Stimulated activated CD4-positive, alpha-beta T cell treated with anti-CD3 and anti-CD28 coated beads, TNF-alpha, amount 100 ng/mL, for 24 hours (primary cell): ENCODE measurements at regions not wholly inside any gene's neighbourhood (a gene's known extent, or its start where the extent isn't known, plus 50 kb on each side); places are given as distances from the start of the nearest gene placed in this dataset.
"Not testable (repeated sequence)": the region's sequence is repeated elsewhere in the genome, so short reads cannot be mapped to it uniquely, and the experiment has no call there.

Source experiments
- DNase-seq, 3 experiments: peaks; one replicate each; pipeline ENCODE4 v3.0.0-alpha.2; 2020; ENCODE audit warnings: low read depth in 3 of 3

GRCh38 chr16:29130131-29130711, 145.4 kb downstream of the LAT start:
- DNase-seq = not testable (repeated sequence)

DNA sequence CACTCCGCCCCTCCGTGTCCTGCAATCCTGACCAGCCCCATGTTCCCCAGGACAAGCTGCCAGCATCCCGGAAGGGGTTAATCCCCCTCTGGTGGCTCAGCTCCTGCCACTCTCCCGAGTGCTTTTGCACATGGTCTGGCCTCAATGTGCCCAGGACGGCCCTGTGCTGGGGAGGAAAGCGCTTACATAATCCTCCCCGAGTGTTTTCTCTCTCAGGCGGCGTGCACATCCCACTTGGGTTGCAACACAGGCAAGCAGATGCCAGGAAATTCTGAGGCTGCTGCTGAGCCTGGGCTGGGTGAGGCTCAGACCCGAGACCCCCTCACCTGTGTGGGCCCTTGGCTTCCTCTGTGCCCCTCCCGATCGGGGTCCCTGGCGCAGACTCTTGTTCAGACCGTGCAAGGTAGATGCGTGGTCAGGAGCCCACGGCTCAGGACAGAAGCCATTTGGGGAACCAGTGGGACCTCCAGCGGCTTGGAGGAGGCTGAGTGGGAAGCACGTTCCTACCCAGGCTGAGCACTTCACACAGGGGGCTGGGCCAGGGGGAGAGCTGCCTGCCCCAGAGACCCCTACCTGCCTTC, 144.7 kb downstream of the LAT start:
- not testable (repeated sequence) for DNase-seq

GRCh38 chr16:29128732-29129457, 144.0 kb downstream of the LAT start:
- not testable (repeated sequence) for DNase-seq

GRCh38 chr16:29127806-29128420, 143.1 kb downstream of the LAT start:
- not testable (repeated sequence) for DNase-seq

- no peak for DNase-seq
These were observed 141.8 kb downstream of the LAT start for GRCh38 chr16:29126616-29127015.

GRCh38 chr16:29126057-29126494, 141.2 kb downstream of the LAT start:
- DNase-seq = no peak

- no peak for DNase-seq
These were observed 140.0 kb downstream of the LAT start for GRCh38 chr16:29124828-29125227.

GRCh38 chr16:29124162-29124561, 139.3 kb downstream of the LAT start:
- not testable (repeated sequence) for DNase-seq

DNA sequence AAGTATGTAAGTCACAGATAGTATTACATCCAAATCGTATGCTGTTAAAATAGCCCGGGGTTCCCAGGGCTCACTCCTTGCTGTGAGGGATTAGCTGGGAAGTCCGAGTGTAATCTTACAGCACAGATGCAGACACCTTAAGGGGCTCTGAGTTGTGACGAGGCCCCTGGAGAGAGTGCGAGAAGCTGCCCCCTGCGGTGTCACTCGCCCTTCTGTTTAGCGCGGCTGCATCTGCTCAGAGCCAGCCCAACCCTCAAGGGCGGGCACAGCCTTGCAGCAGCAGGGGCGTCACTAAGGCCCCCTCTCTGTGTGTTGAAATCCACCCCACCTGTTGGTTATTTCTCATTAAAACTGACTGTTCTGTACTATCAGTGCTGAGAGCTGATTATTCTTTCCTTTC, 135.8 kb downstream of the LAT start:
- DNase-seq = not testable (repeated sequence)

DNA sequence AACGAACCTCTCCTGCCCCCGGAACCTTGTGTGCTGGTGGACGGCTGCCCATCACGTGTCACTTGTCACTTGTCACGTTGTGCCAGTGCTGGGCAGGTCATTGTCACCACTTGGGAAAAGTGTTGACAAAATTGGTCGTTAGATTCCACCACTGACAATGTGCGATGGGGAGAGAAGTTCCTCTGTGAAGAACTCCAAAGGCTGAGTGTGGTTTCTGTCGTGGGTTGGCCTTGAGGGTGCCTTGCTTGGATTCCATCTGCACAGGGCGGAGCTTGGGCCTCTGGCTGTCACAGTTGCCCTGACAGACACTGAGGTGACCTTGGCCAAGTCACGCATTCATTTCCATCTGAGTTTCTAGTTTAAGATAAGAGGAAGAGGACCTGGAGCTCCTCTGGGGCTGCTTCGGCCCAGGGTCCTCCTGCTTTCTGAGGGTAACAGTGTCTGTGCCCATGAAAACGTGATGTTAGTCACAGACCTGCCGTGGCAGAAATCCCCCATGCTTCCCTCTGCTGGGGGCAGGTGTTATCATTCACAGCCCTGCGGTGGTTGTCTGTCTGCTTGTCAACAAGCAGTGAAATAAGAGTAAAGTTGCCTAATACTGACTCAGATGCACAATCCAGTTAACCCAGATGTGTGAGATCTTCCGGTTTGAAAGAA, 133.6 kb downstream of the LAT start:
- not testable (repeated sequence) for DNase-seq

GRCh38 chr16:29117631-29118030, 132.8 kb downstream of the LAT start:
- no peak for DNase-seq

- DNase-seq = no peak
These were observed 132.1 kb downstream of the LAT start for GRCh38 chr16:29116980-29117379.

- not testable (repeated sequence) for DNase-seq
These were observed 131.4 kb downstream of the LAT start for GRCh38 chr16:29116207-29116606.

DNA sequence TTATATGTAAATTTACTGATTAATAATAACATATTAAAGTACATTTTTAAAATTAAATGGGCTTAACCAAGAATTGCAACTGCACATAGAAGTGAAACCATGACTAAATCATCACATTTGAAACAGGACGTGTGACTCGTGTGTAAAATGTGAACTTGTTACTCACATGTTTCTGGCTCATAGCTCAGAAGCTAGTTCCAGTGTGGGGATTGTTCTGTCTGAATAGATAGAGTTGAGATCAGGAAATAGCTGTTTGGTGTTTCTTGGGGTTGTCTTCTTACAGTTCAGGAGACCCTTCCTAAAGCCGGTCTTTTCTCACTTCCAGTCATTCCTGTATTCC, 130.9 kb downstream of the LAT start:
- DNase-seq = not testable (repeated sequence)

DNA sequence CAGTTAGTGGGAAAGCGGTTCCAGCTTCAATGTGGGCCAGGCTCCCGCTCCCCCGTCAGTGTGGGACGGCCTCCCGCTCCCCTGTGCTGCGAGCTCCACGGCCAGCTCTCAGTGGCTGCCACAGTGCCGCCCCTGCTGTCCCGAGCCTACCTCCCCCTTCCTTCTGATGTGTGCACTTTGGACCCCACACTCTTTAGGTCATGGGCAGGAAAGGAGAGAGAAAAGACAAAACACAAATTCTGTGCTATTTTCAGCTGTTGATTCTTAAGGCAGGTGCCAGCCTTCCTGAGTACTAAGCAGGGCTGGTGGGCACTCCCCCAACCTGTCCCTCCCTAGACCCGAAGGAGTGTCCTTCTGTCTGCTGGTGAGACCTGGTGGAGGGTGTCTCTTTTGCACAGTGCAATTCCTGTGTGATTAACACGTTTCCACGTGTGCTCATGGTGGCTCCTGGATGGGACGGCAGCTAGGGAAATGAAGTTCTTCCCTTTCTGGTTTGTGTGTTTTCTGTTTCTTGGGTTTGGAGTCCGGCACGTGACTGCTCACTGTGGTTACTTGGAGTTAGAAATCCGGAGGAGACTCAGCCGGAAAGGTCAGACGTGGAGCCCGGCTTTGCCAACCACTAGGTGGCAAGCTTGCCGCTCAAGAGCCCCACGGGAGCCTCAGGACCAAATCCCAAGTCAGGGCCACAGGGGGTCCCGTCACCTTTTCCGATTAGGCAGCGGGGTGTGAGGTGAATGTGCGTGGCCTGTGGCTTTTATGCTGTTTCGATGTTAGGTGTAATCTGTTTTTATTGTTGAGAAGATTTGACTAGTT, 130.3 kb downstream of the LAT start:
- DNase-seq = peak; percentile 9 to 44 (median 14)

GRCh38 chr16:29114574-29114973, 129.7 kb downstream of the LAT start:
- no peak for DNase-seq

DNA sequence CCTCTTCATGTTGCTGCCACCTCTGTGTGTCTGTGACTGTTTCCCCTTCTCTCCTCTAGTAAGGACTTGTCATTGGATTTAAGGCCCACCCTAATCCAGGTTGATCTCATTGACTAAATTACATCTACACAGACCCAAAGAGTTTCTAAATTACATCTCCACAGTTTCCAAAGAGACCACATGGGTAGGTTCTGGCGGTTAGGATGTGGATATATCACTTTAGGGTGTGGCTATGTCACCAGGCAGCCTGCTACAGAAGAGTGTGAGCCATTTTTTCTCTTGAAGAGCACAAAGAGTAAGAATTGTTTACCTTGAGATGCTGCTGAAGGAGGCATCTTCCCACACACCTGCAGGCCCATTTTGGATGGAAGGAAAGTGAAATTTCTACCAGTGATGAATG, 128.6 kb downstream of the LAT start:
- DNase-seq = not testable (repeated sequence)

DNA sequence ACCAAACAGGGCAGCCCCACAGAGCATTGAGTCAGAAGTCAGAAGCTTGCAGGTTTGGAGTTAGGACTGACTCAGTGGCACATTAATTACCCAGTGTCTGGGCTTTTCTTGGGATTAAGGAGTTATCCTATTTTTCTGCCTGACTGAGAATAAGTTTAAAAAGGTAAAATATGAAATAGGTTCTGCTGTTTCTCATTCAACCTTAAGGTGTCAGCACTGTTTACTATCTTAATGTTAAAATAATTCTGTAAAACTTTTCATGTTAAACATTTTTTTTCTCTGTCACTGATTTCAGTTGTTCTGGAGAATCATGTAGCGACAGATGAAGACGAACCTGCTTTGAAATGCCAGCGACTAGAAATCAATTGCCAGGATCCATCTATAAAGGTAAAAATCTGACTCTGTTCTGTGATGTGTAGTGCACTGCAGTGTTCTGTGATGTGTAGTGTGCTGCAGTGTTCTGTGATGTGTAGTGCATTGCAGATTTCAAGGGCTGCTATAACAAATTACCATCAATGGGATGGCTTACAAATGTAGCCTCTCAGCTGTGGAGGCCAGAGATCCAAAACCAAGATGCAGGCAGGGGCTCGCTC, 128.0 kb downstream of the LAT start:
- DNase-seq = no peak

DNA sequence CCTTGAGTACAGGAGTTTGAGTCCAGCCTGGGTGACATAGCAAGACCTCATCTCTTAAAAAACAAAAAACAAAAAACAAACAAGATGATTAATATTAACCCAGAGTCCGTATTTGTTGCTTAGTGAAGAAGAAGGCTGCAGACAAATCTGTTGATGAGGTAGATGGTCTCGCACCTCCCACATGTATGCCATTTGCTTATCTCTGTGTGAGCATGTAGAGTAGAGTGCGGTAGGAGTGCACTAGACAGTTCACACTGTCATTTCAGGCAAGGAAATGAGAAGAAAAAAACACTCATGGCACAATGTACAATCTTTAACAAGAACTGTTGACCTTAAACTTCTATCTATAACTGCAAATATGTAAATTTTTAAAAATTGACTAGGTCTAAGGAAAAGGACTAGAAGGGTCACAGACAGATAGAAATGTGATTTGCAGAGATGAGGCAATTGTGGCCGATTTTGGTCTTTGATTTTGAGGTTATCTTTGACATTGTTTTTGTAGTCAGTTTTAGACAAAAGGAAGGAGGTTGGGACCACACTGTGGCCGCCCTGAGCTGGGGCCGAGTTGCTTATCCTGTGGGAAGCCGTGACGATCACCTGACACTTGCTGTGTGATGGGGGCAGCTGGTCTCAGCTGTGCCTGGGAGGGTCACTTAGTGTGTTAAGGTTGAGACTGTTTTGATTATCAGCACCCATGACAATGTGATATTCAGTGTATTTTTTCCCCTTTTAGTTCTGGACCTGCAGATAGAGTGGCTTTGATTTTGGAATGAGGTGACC, 127.2 kb downstream of the LAT start:
- not testable (repeated sequence) for DNase-seq

- no peak for DNase-seq
These were observed 126.6 kb downstream of the LAT start for GRCh38 chr16:29111421-29111820.
